ENCODE measurements at regions not wholly inside any gene's neighbourhood (a gene's known extent, or its start where the extent isn't known, plus 50 kb on each side); places are given as distances from the start of the nearest gene placed in this dataset.

DNA sequence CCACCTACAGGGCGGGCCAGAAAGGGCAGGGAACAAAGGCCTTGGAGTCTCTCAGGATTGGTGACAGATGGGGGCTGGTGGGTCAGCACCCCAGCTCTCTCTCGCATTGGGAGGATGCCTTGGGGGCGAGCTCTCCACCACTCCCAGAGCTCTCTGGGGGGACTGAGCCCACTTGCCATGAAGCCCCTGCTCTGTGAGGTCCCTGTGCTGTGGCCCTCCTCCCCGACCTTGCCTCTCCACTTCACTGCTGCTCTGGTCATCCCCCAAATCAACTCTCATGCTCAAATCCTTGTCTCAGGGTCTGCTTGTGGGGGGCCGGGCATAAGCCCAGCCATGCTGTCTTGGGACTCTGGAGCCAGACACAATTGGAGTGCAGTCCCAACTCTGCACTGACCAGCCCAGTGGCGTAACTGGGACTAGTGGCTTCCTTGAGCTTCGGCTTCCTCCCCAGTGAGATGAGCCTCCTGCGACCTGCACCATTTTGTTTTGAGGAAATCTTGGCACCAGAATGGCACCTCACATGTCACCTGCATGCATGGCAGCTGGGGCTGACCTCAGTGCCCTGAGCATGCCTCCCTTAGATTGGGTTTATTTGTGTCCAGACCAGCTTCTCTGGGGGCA lies 184.5 kb downstream of the IRF8 start:
- TF ChIP-seq, protein P1, sequence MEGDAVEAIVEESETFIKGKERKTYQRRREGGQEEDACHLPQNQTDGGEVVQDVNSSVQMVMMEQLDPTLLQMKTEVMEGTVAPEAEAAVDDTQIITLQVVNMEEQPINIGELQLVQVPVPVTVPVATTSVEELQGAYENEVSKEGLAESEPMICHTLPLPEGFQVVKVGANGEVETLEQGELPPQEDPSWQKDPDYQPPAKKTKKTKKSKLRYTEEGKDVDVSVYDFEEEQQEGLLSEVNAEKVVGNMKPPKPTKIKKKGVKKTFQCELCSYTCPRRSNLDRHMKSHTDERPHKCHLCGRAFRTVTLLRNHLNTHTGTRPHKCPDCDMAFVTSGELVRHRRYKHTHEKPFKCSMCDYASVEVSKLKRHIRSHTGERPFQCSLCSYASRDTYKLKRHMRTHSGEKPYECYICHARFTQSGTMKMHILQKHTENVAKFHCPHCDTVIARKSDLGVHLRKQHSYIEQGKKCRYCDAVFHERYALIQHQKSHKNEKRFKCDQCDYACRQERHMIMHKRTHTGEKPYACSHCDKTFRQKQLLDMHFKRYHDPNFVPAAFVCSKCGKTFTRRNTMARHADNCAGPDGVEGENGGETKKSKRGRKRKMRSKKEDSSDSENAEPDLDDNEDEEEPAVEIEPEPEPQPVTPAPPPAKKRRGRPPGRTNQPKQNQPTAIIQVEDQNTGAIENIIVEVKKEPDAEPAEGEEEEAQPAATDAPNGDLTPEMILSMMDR (IDR thresholded peaks at IDR 0.05; ENCODE audit: insufficient read depth, low read length, poor library complexity, severe bottlenecking) = no peak
- no peaks in the 10 kb centered on the region; the same call in 1 of the 2 replicates for H3K27me3 ChIP-seq (replicated peaks; ENCODE audit: control insufficient read depth, insufficient read depth, low read length)
- no peaks in the 10 kb centered on the region for H3K36me3 ChIP-seq (ENCODE audit: control insufficient read depth, insufficient read depth, low read length)
- no peak for DNase-seq (ENCODE audit: extremely low read depth, insufficient read length)
- no peak overlapping the region for H3K4me3 ChIP-seq (replicated peaks; ENCODE audit: low read depth, low read length)

DNA sequence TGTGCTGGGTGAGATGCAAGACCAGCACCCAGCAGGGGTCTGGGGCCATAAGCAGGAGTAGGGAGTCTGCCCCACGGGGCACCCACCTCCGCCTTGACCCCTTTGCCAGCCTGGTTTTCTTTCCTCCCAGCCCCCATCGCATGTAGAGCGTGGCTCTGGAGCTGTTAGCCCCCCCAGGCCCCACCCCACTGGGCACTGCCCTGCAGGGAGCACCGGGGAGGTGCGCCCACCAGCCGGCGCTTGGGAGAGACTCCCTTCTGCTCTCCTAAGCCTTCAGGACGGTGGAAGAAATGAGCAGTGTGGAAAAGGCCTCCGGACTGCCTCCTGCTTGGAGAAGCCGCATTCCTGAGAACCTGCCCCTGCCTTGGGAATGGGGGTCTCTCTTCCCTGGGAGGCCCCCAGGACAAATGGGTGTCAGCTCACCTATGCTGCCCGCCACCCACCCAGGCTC lies 186.2 kb downstream of the IRF8 start:
- Histone ChIP-seq H3K27me3 (replicated peaks; ENCODE audit: control insufficient read depth, insufficient read depth, low read length) (no peaks in the 10 kb centered on the region), H3K4me3 (replicated peaks; ENCODE audit: low read depth, low read length) (no peak overlapping the region), H3K36me3 (ENCODE audit: control insufficient read depth, insufficient read depth, low read length) (no peaks in the 10 kb centered on the region)
- TF ChIP-seq, protein P1 (IDR thresholded peaks at IDR 0.05; ENCODE audit: insufficient read depth, low read length, poor library complexity, severe bottlenecking) = no peak
- no peak for DNase-seq (ENCODE audit: extremely low read depth, insufficient read length)

DNA sequence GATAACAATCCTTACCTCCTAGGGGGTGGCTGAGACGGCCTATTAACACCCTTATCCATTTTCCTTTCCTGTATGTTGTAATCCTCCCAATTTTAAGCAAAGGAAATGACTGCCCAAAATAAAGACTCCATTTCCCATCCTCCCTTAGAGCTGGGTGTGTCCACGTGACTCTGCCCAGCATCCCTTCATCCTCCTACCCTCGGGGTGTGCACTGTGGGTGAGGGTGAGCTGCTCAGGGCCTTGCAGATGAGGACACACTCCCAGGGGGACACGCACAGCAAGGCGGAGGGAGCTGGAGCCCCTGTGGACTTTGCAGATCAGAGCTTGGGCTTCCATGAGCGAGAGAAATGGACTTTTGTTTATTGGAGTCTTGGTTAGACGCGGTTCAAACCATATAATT lies 186.8 kb downstream of the IRF8 start:
- H3K36me3 ChIP-seq (ENCODE audit: control insufficient read depth, insufficient read depth, low read length) = no peaks in the 10 kb centered on the region
- TF ChIP-seq, protein P1 (IDR thresholded peaks at IDR 0.05; ENCODE audit: insufficient read depth, low read length, poor library complexity, severe bottlenecking) = no peak
- H3K27me3 ChIP-seq (replicated peaks; ENCODE audit: control insufficient read depth, insufficient read depth, low read length) = no peaks in the 10 kb centered on the region
- H3K4me3 ChIP-seq (replicated peaks; ENCODE audit: low read depth, low read length) = no peak overlapping the region
- no peak for DNase-seq (ENCODE audit: extremely low read depth, insufficient read length)

DNA sequence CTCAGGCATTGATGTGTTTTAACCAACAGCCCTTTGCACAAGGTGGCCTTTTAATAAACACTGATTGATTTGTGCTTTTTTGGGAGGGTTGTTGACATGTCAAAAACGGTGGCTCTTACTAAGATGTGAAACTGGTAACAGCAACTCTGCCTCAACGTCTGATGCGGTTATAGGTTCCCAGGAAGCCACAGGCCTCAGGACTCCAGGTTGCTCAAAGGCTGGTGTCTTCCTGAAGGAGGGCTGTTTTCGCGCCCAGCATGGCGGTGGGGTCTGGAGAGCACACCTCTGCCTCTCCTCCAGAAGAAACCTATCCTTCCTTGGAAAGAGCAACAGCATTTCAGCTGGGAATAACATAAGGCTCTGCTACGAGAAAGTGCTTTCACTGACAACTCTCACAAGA lies 187.5 kb downstream of the IRF8 start:
- DNase-seq (ENCODE audit: extremely low read depth, insufficient read length) = no peak
- no peak overlapping the region for H3K4me3 ChIP-seq (replicated peaks; ENCODE audit: low read depth, low read length)
- no peaks in the 10 kb centered on the region for H3K27me3 ChIP-seq (replicated peaks; ENCODE audit: control insufficient read depth, insufficient read depth, low read length)
- H3K36me3 ChIP-seq (ENCODE audit: control insufficient read depth, insufficient read depth, low read length) = no peaks in the 10 kb centered on the region
- TF ChIP-seq, protein P1 (IDR thresholded peaks at IDR 0.05; ENCODE audit: insufficient read depth, low read length, poor library complexity, severe bottlenecking) = no peak

DNA sequence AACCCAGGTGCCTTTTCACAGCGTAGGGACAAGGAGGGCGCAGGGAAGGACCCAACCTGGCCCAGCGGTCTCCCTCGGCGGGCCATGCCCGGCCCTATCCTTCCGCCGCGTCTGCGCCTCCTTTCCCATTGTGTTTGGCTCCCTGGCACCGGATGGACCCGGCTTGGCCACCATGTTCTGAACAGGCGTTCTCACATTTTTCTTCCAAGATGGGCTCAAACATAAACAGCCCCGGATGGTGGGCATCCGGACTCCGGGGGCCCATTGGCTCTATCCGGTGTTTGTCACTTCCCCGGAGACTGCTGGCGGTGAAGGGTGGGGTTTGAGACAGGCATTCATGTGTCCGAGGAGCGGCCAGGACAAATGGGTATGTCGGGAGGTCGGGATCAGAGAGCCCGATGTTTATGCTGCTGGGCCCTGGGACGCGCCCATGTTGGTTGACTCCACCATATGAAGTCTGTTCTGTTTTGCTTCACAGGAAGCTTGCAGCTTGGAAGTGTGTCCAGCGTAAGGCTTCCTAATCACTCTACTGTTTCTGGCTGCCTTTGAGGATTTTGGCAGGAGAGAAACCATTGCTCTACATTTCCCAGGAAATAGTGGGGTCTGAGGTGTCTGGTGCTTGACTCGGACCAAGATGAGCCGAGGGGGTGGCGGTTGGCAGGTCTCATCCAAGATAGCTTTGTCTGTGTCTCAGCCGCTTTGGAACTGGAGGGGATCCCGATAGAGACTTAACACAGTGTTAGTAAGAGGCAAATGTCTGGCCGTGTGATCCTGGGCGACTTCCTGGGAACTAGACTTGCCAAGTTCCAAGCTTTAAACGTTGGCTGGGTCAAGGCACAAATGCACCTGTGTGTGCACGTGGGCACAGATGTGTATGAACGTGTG lies 188.3 kb downstream of the IRF8 start:
- H3K4me3 ChIP-seq (replicated peaks; ENCODE audit: low read depth, low read length) = no peak overlapping the region
- no peaks in the 10 kb centered on the region for H3K36me3 ChIP-seq (ENCODE audit: control insufficient read depth, insufficient read depth, low read length)
- DNase-seq (ENCODE audit: extremely low read depth, insufficient read length) = no peak
- TF ChIP-seq, protein P1 (IDR thresholded peaks at IDR 0.05; ENCODE audit: insufficient read depth, low read length, poor library complexity, severe bottlenecking) = no peak
- H3K27me3 ChIP-seq (replicated peaks; ENCODE audit: control insufficient read depth, insufficient read depth, low read length) = no peaks in the 10 kb centered on the region

Measured in GM06990 (cell line).